SK-N-SH (cell line): ENCODE measurements at regions not wholly inside any gene's neighbourhood (a gene's known extent, or its start where the extent isn't known, plus 50 kb on each side); places are given as distances from the start of the nearest gene placed in this dataset.

Experiments used
- CTCF ChIA-PET: fragments of 300-600, 350-600 bp; formaldehyde crosslinking; extraction: SDS; loops from one replicate; lab custom pipeline; 2021; lab: Yijun Ruan, JAX
- POLR2A ChIA-PET: fragments of 350-600 bp; sonication (Branson Sonifier 250); formaldehyde crosslinking; extraction: SDS; loops from one replicate; lab custom pipeline; 2020; ENCODE audit warnings: antibody characterized with exemption, inconsistent platforms; lab: Yijun Ruan, JAX
- DNase-seq: peaks from one replicate; pipeline ENCODE4 v3.0.0; 2012
- H2AFZ ChIP-seq: fragments of 200-600 bp; sonication (generic); 2 replicates; pipeline ENCODE4 v1.8.1; 2016; ENCODE audit warnings: antibody characterized with exemption, mild to moderate bottlenecking, low read depth
- H3F3A ChIP-seq: fragments of 200-600 bp; sonication (generic); replicated peaks from 2 replicates; pipeline ENCODE3; 2016; ENCODE audit warnings: antibody characterized with exemption, mild to moderate bottlenecking; ENCODE audit not compliant: insufficient read depth
- H3K27ac ChIP-seq, 2 experiments: fragments of 200-500 bp in 1 of 2; fragments of 200-600 bp in 1 of 2; sonication (Bioruptor generic) in 1 of 2; sonication (generic), shearing (Covaris generic) in 1 of 2; 2 replicates each; pipeline versions ENCODE4 v1.5.1 to v1.6.1; 2014 to 2016; ENCODE audit warnings: low read depth in 2 of 2, inconsistent platforms in 1 of 2, low read length in 1 of 2, mild to moderate bottlenecking in 1 of 2, mixed read lengths in 1 of 2
- H3K27me3 ChIP-seq: fragments of 200-600 bp; sonication (generic), shearing (Covaris generic); 2 replicates; pipeline ENCODE4 v1.6.1; 2016; ENCODE audit warnings: mixed run types; ENCODE audit not compliant: insufficient read depth
- H3K36me3 ChIP-seq, 2 experiments: fragments of 200-500 bp in 1 of 2; fragments of 200-600 bp in 1 of 2; sonication (Bioruptor generic) in 1 of 2; sonication (generic) in 1 of 2; replicated peaks in 1 of 2; 2 replicates each; pipeline versions ENCODE3 to v1.5.1; 2014 to 2016; ENCODE audit warnings: low read length in 1 of 2, mild to moderate bottlenecking in 1 of 2; ENCODE audit not compliant: insufficient read depth in 2 of 2, control insufficient read depth in 1 of 2
- H3K4me1 ChIP-seq, 2 experiments: fragments of 200-500 bp in 1 of 2; fragments of 200-600 bp in 1 of 2; sonication (Bioruptor generic) in 1 of 2; sonication (generic), shearing (Covaris generic) in 1 of 2; 2 replicates each; pipeline versions ENCODE4 v1.5.1 to v1.6.1; 2014 to 2016; ENCODE audit warnings: low read depth in 1 of 2, low read length in 1 of 2, mixed run types in 1 of 2; ENCODE audit not compliant: insufficient read depth in 2 of 2, control insufficient read depth in 1 of 2
- H3K4me2 ChIP-seq: fragments of 200-600 bp; sonication (generic), shearing (Covaris generic); 2 replicates; pipeline ENCODE4 v1.6.1; 2017; ENCODE audit warnings: mixed run types
- H3K4me3 ChIP-seq, 2 experiments: fragments of 200-500 bp in 1 of 2; fragments of 200-600 bp in 1 of 2; sonication (Bioruptor generic) in 1 of 2; sonication (generic), shearing (Covaris generic) in 1 of 2; 2 replicates each; pipeline versions ENCODE4 v1.5.1 to v1.8.1; 2014 to 2016; ENCODE audit warnings: low read depth in 2 of 2, inconsistent platforms in 1 of 2, low read length in 1 of 2, mild to moderate bottlenecking in 1 of 2, mixed read lengths in 1 of 2, moderate library complexity in 1 of 2
- H3K79me2 ChIP-seq: fragments of 200-600 bp; sonication (generic); 2 replicates; pipeline ENCODE4 v1.8.1; 2017; ENCODE audit warnings: mild to moderate bottlenecking; ENCODE audit not compliant: insufficient read depth
- H3K9ac ChIP-seq: fragments of 200-600 bp; sonication (generic); 2 replicates; pipeline ENCODE4 v1.6.1; 2017; ENCODE audit warnings: mixed run types
- H3K9me2 ChIP-seq: fragments of 200-600 bp; sonication (generic); 2 replicates; pipeline ENCODE4 v1.6.1; 2017; ENCODE audit warnings: mixed run types
- H3K9me3 ChIP-seq: fragments of 200-600 bp; sonication (generic); 2 replicates; pipeline ENCODE4 v1.6.1; 2017; ENCODE audit warnings: mixed run types, mild to moderate bottlenecking, moderate library complexity
- H4K20me1 ChIP-seq: fragments of 200-600 bp; sonication (generic); 2 replicates; pipeline ENCODE4 v1.6.1; 2017; ENCODE audit warnings: mild to moderate bottlenecking, mixed run types; ENCODE audit not compliant: insufficient read depth
- ELF1 ChIP-seq: IDR thresholded peaks from 2 replicates; pipeline ENCODE4 v1.4.0; 2012
- FOSL2 ChIP-seq: IDR thresholded peaks from 2 replicates; pipeline ENCODE4 v1.4.0; 2012; ENCODE audit warnings: low read depth, mild to moderate bottlenecking, moderate library complexity, borderline replicate concordance
- FOXJ3 ChIP-seq: sonication (generic); formaldehyde crosslinking; IDR thresholded peaks from 2 replicates; pipeline ENCODE4 v1.5.1; 2020; ENCODE audit warnings: mild to moderate bottlenecking, missing genetic modification reagents
- FOXM1 ChIP-seq: IDR thresholded peaks from 2 replicates; pipeline ENCODE4 v1.4.0; 2012; ENCODE audit warnings: low read depth, mild to moderate bottlenecking
- GABPA ChIP-seq: IDR thresholded peaks from 2 replicates; pipeline ENCODE4 v1.4.0; 2012; ENCODE audit warnings: low read depth, mild to moderate bottlenecking
- JUND ChIP-seq: IDR thresholded peaks from 2 replicates; pipeline ENCODE4 v1.4.0; 2012
- PBX3 ChIP-seq: IDR thresholded peaks from 2 replicates; pipeline ENCODE4; 2012
- REST ChIP-seq: IDR thresholded peaks from 2 replicates; pipeline ENCODE4 v1.6.1; 2012; ENCODE audit warnings: mild to moderate bottlenecking, low read depth, low read length, moderate library complexity
- RXRA ChIP-seq: IDR thresholded peaks from 2 replicates; pipeline ENCODE4 v1.4.0; 2012; ENCODE audit warnings: low read depth, mild to moderate bottlenecking, borderline replicate concordance
- SIN3A ChIP-seq: IDR thresholded peaks from 2 replicates; pipeline ENCODE4 v1.6.1; 2012; ENCODE audit warnings: low read depth, mild to moderate bottlenecking, low read length, moderate library complexity, borderline replicate concordance
- TEAD4 ChIP-seq: IDR thresholded peaks from 2 replicates; pipeline ENCODE4 v1.4.0; 2012; ENCODE audit warnings: mild to moderate bottlenecking, borderline replicate concordance; ENCODE audit not compliant: insufficient read depth
- USF1 ChIP-seq: IDR thresholded peaks from 2 replicates; pipeline ENCODE4 v1.4.0; 2012; ENCODE audit warnings: low read depth, borderline replicate concordance
- WGBS: methylation state at CpG from one replicate; pipeline ENCODE4 v1.1.6; 2017; ENCODE audit warnings: low lambda C conversion rate; 5-methylcytosine and 5-hydroxymethylcytosine counted together

GRCh38 chr17:77329741-77330531 is 189.2 kb downstream of the SEC14L1 start:
- H3K36me3 ChIP-seq = peaks cover 0 to 8% of the 10 kb centered on the region in 2 experiments
- H3K4me1 ChIP-seq = peaks cover 7 to 26% of the 10 kb centered on the region in 2 experiments; a peak in 2 of 4 replicates
- H4K20me1 ChIP-seq = no peaks in the 10 kb centered on the region
- no peak for DNase-seq
- no peak overlapping the region for H3K9ac ChIP-seq
- H3K4me3 ChIP-seq = no peak overlapping the region
- ChIA-PET POLR2A (no interaction called here), CTCF (interaction anchor here (0.7 to 8.3 kb wide), 27 partner anchors 8 to 403 kb away, joined by 3 to 205 read pairs (median 9); no protein-coding TSS in a partner anchor)
- WGBS = 91% methylated on average over 19 of the region's 21 CpGs
- H3K27ac ChIP-seq = no peak overlapping the region; a peak in 1 of 4 replicates
- no peaks in the 10 kb centered on the region for H3K9me2 ChIP-seq
- H3K9me3 ChIP-seq = peaks cover 7% of the 10 kb centered on the region
- H3K27me3 ChIP-seq = no peaks in the 10 kb centered on the region
- H3K79me2 ChIP-seq = peaks cover 72% of the 10 kb centered on the region
- no peak overlapping the region for H3K4me2 ChIP-seq
- H2AFZ ChIP-seq = no peak overlapping the region
- TF ChIP-seq REST (no peak), RXRA (no peak), JUND (no peak), TEAD4 (no peak), FOXM1 (no peak), ELF1 (no peak), PBX3 (no peak), GABPA (no peak), FOXJ3 (no peak), SIN3A (no peak)
- H3F3A ChIP-seq = peaks cover 23% of the 10 kb centered on the region

- Histone ChIP-seq H3K4me1 (peaks cover 0 to 20% of the 10 kb centered on the region in 2 experiments; a peak in 1 of 4 replicates), H3K9ac (no peak overlapping the region), H3K27me3 (no peaks in the 10 kb centered on the region), H2AFZ (no peak overlapping the region), H3K4me3 (no peak overlapping the region), H3F3A (peaks cover 18% of the 10 kb centered on the region), H3K4me2 (no peak overlapping the region), H3K27ac (no peak overlapping the region), H3K9me3 (peaks cover 7% of the 10 kb centered on the region), H3K9me2 (no peaks in the 10 kb centered on the region), H3K36me3 (peaks cover 0 to 8% of the 10 kb centered on the region in 2 experiments), H4K20me1 (no peaks in the 10 kb centered on the region), H3K79me2 (peaks cover 66% of the 10 kb centered on the region; the same call in 1 of the 2 replicates)
- ChIA-PET CTCF (interaction anchor here (0.6 to 8.3 kb wide), 42 partner anchors 9 to 694 kb away, joined by 3 to 205 read pairs (median 8); no protein-coding TSS in a partner anchor), POLR2A (no interaction called here)
- no peak for DNase-seq
- WGBS = 79% methylated on average over 9 of the region's 10 CpGs
- no peak for TF ChIP-seq FOSL2
- TF ChIP-seq USF1 = no peak
- TF ChIP-seq ELF1 = no peak
- no peak for TF ChIP-seq JUND
These were observed 189.9 kb downstream of the SEC14L1 start for GRCh38 chr17:77330602-77331081.
